Kidney epithelial cell (primary cell): ENCODE measurements at regions not wholly inside any gene's neighbourhood (a gene's known extent, or its start where the extent isn't known, plus 50 kb on each side); places are given as distances from the start of the nearest gene placed in this dataset.

ENCODE experiments used
- DNase-seq: peaks from one replicate; pipeline ENCODE4 v3.0.0-alpha.2; 2010; ENCODE audit warnings: low read depth
- H3K27me3 ChIP-seq: 2 replicates; pipeline ENCODE4 v1.6.0; 2011; ENCODE audit warnings: low read length; ENCODE audit not compliant: control insufficient read depth, insufficient read depth
- H3K36me3 ChIP-seq: 2 replicates; pipeline ENCODE4 v1.5.1; 2011; ENCODE audit warnings: low read length; ENCODE audit not compliant: control insufficient read depth, insufficient read depth
- H3K4me3 ChIP-seq: 2 replicates; pipeline ENCODE4 v1.5.1; 2011; ENCODE audit warnings: low read depth, mild to moderate bottlenecking, control low read depth, low read length
- CTCF ChIP-seq: IDR thresholded peaks from 2 replicates; pipeline ENCODE4 v1.5.1; 2011; ENCODE audit warnings: mild to moderate bottlenecking, moderate library complexity, low read length, control low read depth, inconsistent platforms; ENCODE audit not compliant: insufficient read depth, poor library complexity, severe bottlenecking

- no peaks in the 10 kb centered on the region for H3K36me3 ChIP-seq
- no peak overlapping the region for H3K4me3 ChIP-seq
- DNase-seq, result no peak
- no peak for TF ChIP-seq CTCF
- H3K27me3 ChIP-seq, result no peaks in the 10 kb centered on the region
These were observed 86.4 kb upstream of the NTM start for GRCh38 chr11:131284041-131284440.

- Histone ChIP-seq H3K36me3 (no peaks in the 10 kb centered on the region), H3K4me3 (no peak overlapping the region), H3K27me3 (no peaks in the 10 kb centered on the region)
- no peak for TF ChIP-seq CTCF
- DNase-seq, result no peak
These were observed 81.8 kb upstream of the NTM start for GRCh38 chr11:131288521-131289091.

GRCh38 chr11:131290185-131290584 is 80.2 kb upstream of the NTM start:
- Histone ChIP-seq H3K4me3 (no peak overlapping the region), H3K27me3 (no peaks in the 10 kb centered on the region)

GRCh38 chr11:131295986-131296385 is 74.4 kb upstream of the NTM start:
- H3K27me3 ChIP-seq, result peaks cover 8% of the 10 kb centered on the region
- no peak for DNase-seq
- no peak for TF ChIP-seq CTCF

More at GRCh38 chr11:131290185-131290584, 80.2 kb upstream of the NTM start:
- no peak for DNase-seq
- TF ChIP-seq CTCF, result no peak
- H3K36me3 ChIP-seq, result no peaks in the 10 kb centered on the region

GRCh38 chr11:131297441-131297840 is 73.0 kb upstream of the NTM start:
- H3K27me3 ChIP-seq, result peaks cover 8% of the 10 kb centered on the region
- no peaks in the 10 kb centered on the region for H3K36me3 ChIP-seq
- no peak overlapping the region for H3K4me3 ChIP-seq
- no peak for DNase-seq
- no peak for TF ChIP-seq CTCF

More at GRCh38 chr11:131295986-131296385, 74.4 kb upstream of the NTM start:
- Histone ChIP-seq H3K36me3 (no peaks in the 10 kb centered on the region), H3K4me3 (no peak overlapping the region)

GRCh38 chr11:131299598-131300438 is 70.6 kb upstream of the NTM start:
- H3K36me3 ChIP-seq, result no peaks in the 10 kb centered on the region
- no peak for DNase-seq
- peaks cover 8% of the 10 kb centered on the region for H3K27me3 ChIP-seq
- H3K4me3 ChIP-seq, result no peak overlapping the region
- no peak for TF ChIP-seq CTCF
